ENCODE measurements at regions not wholly inside any gene's neighbourhood (a gene's known extent, or its start where the extent isn't known, plus 50 kb on each side); places are given as distances from the start of the nearest gene placed in this dataset.

GRCh38 chr9:75695921-75696320, 194.6 kb upstream of the PCSK5 start:
- no peak for TF ChIP-seq CTCF (CRISPR knock-in tag; IDR thresholded peaks at IDR 0.05)
- TF ChIP-seq MED1 (CRISPR knock-in tag; IDR thresholded peaks at IDR 0.05), result no peak
- no peak for TF ChIP-seq ELF4 (CRISPR knock-in tag; IDR thresholded peaks at IDR 0.05; ENCODE audit: borderline replicate concordance)
- TF ChIP-seq POLR2A (IDR thresholded peaks at IDR 0.05; ENCODE audit: insufficient read depth in 1 of 2, low read depth in 2 of 2, low read length in 2 of 2), result no peak
- TF ChIP-seq SP1 (IDR thresholded peaks at IDR 0.05), result no peak
- no peak for TF ChIP-seq SP1 (CRISPR knock-in tag; IDR thresholded peaks at IDR 0.05)
- TF ChIP-seq ZNF512B (CRISPR knock-in tag; IDR thresholded peaks at IDR 0.05; ENCODE audit: borderline replicate concordance), result no peak
- no peak for TF ChIP-seq HCFC1 (IDR thresholded peaks at IDR 0.05; ENCODE audit: low read depth, low read length)
- TF ChIP-seq RFX3 (CRISPR knock-in tag; IDR thresholded peaks at IDR 0.05), result no peak
- no peak for TF ChIP-seq HOXD1 (CRISPR knock-in tag; IDR thresholded peaks at IDR 0.05)
- no peak for TF ChIP-seq NR3C1 (CRISPR knock-in tag; IDR thresholded peaks at IDR 0.05)
- no peak for TF ChIP-seq ZNF407 (CRISPR knock-in tag; IDR thresholded peaks at IDR 0.05; ENCODE audit: not compliant biosample characterization)
- TF ChIP-seq MXI1 (IDR thresholded peaks at IDR 0.05; ENCODE audit: borderline replicate concordance, low read depth, low read length), result no peak
- no peak for TF ChIP-seq ZNF274 (CRISPR knock-in tag; IDR thresholded peaks at IDR 0.05)
